Hippocampal formation (tissue), 2 donors: ENCODE measurements at regions not wholly inside any gene's neighbourhood (a gene's known extent, or its start where the extent isn't known, plus 50 kb on each side); places are given as distances from the start of the nearest gene placed in this dataset.

ENCODE experiments used
- DNase-seq, 2 donors: peaks; one replicate each; lab custom pipeline; 2025; lab: John Stamatoyannopoulos, UW

GRCh38 chr15:93278006-93278405, 189.0 kb upstream of the RGMA start:
- DNase-seq = no peak

DNA sequence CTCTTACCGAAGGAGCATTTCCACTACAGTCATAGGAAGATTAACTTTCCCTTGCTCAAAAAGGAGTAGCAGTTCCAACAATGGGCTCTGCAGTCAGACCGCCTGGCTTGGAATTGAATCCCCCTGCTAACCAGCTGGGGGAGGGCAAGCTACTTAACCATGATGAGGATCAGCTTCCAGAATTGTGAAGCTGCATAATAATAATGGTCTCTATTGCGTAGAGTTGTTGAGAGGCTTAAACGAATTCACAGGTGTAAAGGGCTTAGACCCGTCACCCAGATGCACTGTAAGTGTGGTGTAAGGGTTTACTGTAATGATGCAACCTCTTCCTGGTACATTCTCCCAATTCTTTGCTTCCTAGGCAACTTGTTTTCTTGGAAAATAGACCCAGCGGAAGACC, 185.2 kb upstream of the RGMA start:
- no peak for DNase-seq

GRCh38 chr15:93271871-93272270, 182.9 kb upstream of the RGMA start:
- no peak for DNase-seq

- no peak for DNase-seq
These were observed 182.0 kb upstream of the RGMA start for GRCh38 chr15:93270937-93271467.

DNA sequence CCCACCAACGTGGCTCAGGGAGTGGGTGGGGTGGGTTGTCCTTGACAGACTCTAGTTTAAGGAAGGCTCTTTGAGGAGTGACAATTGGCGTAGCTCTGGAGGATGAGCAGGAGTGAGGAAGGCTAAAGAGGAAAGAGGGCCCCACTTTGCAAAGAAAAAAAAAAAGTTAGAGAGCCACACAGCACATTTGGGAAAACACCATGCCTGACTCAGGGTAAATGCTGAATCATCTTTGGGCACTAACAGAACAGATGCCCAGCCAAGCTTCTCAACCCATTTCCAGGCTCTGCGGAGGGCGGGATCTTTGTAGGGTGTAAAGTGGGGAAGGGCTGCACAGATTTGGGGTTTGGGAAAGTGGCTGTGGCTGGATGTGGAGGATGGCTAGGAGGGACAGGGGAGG, 179.1 kb upstream of the RGMA start:
- DNase-seq = no peak

DNA sequence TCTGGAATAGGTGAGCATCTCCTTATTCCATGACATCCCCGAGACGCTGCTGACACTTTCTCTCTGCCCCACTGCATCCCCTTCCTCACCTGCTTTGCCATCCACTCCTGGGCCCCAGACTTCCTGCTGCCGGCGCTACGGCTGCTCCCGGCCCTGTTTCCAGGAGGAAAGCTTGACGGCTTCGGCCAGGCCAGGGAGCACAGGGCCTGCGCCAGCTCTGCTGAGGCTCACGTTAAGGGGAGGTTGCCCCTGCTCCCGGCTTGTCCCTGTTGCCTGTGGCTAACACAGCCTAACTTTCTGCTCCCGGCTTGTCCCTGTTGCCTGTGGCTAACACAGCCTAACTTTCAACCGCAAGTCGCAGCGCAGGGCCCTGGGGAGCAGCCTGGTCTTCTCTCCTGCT, 177.3 kb upstream of the RGMA start:
- DNase-seq = no peak

GRCh38 chr15:93265111-93265556, 176.1 kb upstream of the RGMA start:
- no peak for DNase-seq

DNA sequence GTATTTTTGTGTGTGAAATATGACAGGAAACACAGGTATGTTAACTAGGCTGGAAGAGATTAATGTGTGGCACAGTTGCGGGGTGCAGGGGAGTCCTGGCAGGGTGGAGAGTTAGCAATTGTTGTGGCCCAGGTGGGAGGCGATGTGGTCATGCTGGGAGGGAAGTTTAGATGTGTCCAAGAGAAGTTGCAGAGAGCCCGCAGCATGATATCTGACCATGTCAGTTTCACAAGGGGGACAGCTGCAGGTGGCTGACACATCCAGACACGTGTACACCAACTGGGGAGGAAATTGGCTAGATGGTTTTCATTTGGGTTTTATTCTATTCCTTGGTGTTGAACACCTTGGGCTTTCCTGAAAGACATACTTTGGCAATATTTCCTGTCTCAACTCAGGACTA, 172.8 kb upstream of the RGMA start:
- no peak for DNase-seq

- DNase-seq = no peak
These were observed 168.9 kb upstream of the RGMA start for GRCh38 chr15:93257920-93258319.

GRCh38 chr15:93253681-93254080, 164.7 kb upstream of the RGMA start:
- DNase-seq = no peak

GRCh38 chr15:93252780-93253179, 163.8 kb upstream of the RGMA start:
- DNase-seq = no peak

DNA sequence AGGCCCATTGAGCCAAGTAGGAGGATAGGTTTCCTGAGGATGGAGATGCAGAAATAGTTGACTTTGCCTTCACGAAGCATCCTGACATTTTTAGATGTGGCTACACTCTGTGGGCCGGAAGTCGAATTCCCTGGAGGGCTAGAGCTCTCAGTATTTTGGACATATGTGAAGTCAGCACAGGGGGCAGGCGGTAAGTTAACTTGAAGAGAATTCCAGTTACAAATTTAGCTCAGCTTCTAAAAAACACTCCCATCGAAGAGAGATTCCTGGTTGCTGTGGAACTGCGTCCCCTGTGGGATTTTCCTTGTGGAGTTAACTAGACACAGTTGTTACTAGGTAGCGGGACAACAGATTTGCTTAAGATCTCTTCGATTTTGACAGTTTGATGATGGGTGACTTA, 161.9 kb upstream of the RGMA start:
- DNase-seq = no peak

DNA sequence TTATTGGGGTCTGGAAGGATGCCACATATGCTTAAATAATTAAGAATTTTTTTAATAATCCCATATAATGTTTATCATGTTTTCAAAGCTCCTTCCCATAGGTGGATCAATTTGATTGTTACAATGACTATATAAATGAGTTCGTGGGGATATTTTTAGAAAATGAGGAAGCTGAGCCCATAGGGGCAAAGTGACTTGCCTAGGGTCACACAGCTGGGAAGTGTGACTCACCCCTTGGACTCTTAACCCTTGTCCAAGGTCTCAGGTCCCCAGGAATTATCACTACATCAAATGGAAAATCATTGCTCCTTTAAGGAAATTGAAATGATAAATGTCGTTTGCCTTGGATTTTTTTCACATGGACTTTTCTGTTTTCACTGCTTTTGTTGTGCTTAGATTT, 161.2 kb upstream of the RGMA start:
- DNase-seq = no peak

DNA sequence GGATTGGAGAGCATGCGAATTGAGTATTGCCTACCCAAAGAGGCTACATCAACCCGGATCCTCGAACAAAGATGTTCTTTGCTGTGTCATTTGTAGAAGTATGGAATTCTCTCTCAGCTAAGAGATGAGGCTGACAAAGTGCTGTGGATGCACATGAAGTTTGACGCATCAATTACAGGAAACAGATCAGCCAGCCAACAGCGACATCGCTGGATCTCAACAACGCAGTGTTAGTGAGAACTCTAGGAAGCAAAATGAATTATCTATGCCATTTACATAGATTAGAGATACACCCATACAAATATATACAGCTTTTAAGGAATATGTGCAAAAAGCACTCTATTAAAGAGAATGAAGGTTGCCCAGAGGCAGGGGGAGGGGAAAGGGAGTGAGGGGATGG, 160.6 kb upstream of the RGMA start:
- DNase-seq = no peak

DNA sequence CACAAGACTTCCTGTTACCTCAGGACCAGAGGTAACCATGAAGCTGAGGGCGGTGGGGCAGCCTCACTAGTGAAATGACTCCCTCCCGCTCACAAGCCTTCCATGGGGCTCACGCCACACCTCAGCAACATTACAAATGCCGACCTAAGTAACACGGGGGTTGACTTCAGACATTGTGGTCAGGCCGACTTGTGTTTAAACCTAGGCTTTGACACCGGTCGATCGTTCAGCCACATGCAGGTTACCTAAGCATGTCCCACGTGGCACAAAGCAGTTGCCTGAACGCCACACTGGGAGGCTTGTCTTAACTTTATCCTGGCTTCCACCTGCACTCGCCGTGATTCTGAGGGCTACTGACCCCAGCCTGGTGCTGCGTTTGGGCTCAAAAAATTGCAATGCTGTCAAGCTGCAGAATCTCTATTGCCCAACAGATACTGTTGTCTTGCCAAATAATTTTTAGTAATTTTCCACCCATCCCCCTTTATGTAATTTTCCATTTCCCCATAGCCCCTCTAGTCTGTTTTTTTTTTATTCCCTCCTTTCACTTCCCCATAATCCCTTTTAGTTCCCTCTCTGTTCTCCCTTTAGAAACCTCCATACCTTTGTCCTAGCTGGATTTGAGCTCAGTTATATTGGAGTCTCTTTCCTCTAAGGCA, 158.6 kb upstream of the RGMA start:
- no peak for DNase-seq

DNA sequence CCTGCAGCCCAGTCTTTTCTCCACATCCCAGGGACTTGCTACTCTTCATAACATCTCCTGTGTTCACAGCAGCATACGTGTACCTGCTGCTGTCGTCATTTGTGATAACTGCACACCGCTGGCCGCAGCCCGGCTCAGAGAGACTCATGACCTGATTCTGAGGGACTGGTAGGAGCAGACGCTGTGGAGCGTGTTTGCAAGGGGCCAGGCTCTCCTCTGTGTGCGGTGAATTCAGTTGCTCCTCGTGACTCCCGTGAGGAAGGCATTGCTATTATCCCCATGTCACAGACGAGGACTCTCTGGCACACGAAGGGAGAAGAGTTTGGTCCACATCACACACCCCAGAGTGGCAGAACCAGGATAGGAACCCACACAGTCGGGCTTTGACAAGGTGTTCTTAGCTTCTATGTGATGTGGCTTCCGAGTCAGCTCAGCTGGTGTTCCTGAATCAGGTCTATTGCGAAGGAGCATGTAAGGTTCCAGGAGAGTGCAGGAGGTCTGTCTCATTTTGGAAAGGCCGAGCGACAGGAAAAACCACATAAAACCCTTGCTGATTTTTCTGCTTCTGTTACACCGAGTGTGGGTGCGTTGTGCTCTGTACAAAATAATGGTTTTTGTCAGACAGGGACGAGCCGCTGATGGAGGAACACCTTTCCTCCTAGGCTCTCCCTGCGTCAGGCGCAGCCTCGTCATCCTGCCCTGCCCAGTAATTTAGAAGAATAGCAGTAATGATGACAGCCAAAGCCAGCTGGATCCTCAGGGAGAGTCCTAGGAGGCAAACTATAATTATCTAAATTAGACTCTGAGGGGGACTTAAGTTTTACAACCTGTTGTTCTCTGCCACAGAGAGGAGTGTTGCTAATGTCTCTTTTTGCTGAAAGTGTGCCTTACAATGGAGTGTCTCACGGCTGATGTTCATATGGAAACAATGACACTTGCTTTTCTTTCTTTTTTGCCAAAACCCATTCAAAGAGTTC, 157.5 kb upstream of the RGMA start:
- DNase-seq = no peak

DNA sequence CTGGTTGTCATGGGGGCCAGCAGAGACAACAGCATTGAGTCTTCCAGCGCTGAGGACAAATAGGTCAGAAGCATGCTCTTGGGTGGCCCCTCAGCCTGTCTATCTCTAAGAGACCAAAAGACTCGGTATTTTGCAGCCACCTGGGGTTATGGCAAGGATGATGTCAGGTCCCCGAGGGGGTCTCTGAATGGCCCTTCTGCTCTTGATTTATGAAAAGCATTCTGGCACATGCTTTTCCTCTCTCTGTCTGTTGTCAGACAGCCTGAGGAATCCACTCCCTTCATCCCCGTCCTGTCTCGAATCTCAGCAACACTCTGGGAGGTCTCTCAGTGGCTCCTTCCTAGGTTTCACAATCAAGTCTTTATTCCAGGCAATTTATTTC, 156.6 kb upstream of the RGMA start:
- DNase-seq = no peak

DNA sequence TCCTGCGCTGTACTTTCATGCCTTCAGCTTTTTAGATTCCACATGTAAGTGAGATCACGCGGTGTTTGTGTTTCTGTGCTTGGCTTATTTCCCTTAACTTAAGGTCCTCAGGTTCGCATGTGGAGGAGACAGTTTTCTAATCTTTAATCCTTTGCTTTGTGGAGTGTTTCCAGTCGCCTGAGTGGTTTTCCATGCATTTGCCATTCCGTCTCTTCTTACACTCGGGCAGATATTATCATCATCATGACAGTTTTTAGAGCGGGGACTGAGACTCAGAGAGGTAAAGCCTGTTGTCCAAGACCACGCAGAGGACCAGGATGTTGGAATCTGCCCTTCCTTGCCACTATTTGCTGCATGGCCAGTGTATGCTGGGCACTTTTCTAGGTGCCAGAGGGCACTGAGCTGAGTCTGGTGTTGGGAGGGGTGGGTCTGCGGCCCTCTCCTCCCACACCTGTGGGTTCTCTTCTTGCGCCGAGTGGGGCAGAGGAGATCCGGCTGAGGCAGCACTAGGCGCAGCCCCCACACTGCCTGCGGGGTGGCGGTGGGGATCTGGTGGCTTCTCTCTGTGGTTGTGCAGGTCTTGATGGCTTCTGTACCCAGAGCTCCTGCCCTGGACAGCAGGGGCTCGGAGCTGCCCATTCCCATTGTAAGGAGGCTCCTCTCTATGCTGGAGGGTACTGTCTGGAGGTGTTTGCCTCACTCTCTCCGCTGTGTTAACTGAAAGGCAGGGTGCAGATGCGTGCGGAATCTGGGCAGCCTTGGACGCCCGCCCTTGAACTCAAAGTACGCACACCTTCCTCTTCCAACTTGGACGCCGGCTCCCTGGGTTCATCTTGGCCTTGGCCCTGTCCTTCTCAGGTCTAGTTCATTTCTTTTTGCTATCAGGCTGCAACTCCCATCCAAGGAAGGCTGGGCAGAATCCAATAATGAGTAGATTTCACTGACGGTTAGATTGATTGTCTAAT, 156.0 kb upstream of the RGMA start:
- no peak for DNase-seq

DNA sequence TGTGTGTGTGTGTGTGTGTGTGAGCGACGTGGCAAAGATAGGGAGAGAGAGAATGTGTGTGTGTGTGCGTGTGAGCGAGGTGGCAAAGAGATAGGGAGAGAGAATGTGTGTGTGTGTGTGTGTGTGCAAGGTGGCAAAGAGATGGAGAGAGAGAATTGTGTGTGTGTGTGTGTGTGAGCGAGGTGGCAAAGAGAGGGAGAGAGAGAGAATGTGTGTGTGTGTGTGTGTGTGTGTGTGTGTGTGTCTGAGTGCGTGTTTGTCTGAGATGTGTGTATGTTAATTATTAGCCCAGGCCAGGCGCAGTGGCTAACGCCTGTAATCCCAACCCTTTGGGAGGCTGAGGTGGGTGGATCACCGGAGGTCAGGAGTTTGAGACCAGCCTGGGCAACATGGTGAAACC, 154.6 kb upstream of the RGMA start:
- DNase-seq = no peak

DNA sequence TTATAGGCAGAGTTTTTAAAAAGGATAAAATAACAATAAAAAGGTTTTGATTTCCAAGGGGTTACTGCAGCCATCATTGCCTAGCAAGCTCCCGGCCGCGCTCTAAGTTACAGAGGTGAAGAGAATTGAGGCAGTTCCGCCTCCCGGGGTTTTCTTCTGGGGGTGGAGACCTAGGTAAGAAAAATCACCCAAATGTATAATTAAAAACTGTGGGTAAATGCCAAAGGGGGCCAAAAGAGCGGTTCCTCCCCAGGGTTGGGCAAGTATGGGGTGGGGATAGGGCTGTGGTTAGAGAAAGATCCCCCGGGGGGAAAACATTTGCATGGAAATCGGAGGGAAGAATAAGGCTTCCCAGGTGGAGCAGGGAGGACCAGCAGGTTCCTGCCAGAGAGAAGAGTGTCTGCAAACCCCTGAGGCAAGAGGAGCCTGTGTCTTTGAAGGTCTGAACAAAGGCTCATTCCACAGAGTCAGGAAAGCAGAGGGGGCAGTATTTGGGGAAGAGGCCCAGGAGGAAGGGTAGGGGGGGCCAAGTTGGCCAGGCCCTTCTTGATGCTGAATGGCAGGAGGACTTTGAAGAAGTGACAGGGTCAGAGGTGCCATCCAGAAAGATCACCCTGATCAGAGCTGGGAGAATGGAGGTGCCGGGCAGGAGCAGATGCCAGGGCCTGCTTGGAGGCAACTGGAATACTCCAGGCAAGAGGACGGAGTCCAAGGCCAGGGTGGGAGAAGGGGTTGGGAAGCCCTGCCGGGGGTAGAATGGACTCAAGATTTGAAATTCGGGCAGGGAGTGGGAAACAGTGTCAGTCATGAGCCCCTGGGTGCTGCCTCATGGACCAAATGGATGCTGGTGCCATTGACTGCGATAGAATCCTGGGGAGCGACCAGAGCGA, 152.9 kb upstream of the RGMA start:
- DNase-seq = no peak

- no peak for DNase-seq
These were observed 151.0 kb upstream of the RGMA start for GRCh38 chr15:93239993-93240392.
